Esophagus mucosa (tissue), 1 donor: ENCODE measurements at regions not wholly inside any gene's neighbourhood (a gene's known extent, or its start where the extent isn't known, plus 50 kb on each side); places are given as distances from the start of the nearest gene placed in this dataset.

Experiments used
- ATAC-seq: fragments of 200-7000 bp; cut with Tn5 transposase; one replicate; pipeline ENCODE4 v1.9.1; 2020
- donor health status: DM: yes; HTN: yes; CAD: no.

- no peak for ATAC-seq
Measured at GRCh38 chr13:33373624-33374023, 88.1 kb upstream of the STARD13 start.

- no peak for ATAC-seq
Measured at GRCh38 chr13:33375421-33375820, 89.9 kb upstream of the STARD13 start.

DNA sequence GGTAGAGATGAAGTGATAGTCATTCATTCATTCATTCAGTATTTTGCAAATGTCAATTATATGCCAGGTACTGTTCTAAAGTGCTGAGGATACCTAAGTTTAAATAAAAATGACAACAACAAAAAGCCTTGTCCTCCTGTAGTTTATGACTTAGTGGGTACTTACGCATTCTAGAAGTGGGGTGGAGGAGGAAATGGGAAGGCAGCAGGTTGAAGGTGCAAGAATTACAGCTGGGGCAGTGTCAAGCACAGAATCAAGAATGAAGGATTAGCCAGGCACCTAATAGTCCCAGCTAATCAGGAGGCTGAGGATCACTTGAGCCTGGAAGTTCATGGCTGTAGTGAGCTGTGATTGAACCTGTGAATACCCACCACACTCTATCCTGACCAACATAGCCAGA lies 90.7 kb upstream of the STARD13 start:
- ATAC-seq: no peak

- no peak for ATAC-seq
Measured at GRCh38 chr13:33377411-33377810, 91.9 kb upstream of the STARD13 start.

- ATAC-seq: no peak
Measured at GRCh38 chr13:33377825-33378224, 92.3 kb upstream of the STARD13 start.

DNA sequence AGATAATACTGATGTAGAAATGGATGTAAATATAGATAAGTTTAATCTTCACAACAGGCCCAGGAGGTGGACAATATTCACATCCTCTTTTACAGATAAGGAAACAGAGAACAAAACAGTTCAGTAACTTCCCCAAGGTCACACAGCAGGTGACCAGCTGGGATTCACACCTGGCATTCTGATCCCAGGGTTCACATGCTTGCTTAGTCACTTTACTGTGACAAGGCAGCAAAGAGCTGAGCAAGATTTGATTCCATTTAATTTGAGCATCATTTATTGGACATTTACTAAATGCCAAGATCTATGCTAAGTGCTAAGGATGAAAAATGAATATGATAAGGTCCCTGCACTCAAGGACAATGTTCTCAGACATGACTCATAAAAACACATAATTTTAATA lies 94.1 kb upstream of the STARD13 start:
- no peak for ATAC-seq

GRCh38 chr13:33380487-33381079 lies 95.0 kb upstream of the STARD13 start:
- no peak for ATAC-seq

DNA sequence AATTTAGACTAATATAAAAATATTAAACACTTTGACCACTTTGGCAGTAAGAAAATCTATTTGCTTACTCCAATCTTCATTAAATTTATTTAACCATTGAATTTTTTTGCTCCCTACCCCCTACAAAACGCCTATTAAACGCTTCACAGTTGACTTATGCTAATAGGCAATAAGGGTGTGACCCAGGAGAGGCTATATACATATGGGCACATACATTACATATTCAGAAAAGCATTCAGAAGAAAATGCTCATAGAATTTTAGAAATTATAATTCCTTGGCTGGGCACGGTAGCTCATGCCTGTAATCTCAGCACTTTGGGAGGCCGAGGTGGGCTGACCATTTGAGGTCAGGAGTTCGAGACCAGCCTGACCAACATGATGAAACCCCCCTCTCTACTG lies 95.6 kb upstream of the STARD13 start:
- ATAC-seq: no peak

GRCh38 chr13:33381906-33382305 lies 96.4 kb upstream of the STARD13 start:
- no peak for ATAC-seq

GRCh38 chr13:33383724-33384577 lies 98.4 kb upstream of the STARD13 start:
- ATAC-seq: no peak

DNA sequence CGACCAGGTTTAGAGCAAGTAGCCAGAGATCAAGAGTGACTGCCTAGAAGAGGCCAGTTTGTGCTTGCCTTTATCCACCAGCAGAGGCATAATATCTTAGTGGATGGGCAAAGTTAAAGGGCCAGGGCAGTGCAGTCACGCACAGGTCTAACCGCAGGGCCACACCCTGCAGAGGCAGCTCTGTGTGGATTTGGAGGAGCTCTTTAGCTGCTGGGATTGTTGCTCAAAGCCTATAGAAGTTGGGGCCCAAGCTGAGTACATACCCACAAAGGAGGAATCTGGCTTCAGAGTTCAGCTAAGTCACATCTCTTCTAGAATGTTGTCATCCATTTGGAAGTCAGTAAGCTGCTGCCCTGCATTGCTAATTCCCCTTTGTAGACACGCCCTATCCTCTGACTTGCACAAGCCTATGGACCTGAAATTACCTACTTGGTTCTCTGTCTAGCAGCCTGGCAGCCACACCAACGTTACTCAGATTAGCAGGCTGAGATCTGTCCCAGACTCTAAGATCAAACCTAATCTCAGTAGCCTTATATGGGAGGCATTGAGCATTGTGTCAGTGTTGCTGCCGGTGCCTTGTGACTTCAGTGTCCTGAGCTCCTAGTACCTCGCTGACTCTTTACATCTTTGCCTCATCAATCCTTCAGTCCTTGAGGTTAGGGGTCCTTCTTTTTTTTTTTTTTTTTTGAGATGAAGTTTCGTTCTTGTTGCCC lies 102.9 kb upstream of the STARD13 start:
- peak; percentile 97 for ATAC-seq

- no peak for ATAC-seq
Measured at GRCh38 chr13:33392794-33393405, 107.3 kb upstream of the STARD13 start.

DNA sequence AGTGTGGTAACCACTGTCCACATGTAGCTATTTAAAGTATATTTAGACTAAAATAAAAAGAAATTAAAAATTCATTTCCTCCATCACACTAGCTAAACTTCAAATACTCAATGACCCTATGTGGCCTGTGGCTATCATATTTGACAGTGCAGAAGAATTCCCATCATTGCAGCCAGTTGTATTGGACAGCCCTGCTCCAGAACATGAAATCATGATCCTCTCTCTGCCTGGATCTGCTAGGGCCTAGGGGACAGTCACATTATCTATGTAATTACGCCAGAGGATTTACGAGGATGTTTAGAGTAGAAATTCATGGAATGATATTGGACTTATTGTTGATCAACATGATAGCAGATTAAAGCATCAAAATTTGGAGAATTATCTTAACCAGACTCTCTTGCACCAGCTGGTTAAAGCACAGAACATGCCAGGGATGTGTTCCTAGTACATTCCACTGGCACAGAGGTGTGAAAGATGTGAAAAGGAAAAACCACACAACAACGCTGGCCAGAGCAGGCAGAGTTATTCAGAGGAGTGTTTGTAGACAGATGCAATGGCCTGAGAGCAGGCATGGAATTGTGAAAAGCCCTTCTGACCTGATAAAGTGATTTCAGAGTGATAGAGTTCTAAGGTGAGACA lies 108.9 kb upstream of the STARD13 start:
- no peak for ATAC-seq

- no peak for ATAC-seq
Measured at GRCh38 chr13:33401238-33401637, 115.7 kb upstream of the STARD13 start.

DNA sequence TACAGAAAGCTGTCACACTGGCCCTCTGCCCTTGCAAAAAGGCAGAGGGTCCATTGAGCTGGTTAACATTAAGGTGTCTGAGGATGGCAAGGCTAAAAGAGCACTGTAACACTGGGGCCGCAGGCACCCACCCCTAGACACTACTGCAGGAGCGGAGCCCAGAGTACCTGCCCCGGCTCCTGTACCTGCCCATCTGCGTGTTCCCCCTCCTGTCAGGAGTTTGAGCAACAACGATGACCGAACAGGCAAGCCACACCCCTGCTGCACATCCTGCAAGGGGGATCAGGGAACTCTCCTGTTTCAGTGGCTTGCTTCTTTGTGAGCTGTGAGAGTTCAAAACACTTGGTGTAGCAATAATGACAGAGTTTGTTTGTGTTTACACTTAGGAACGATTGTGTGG lies 117.4 kb upstream of the STARD13 start:
- no peak for ATAC-seq

DNA sequence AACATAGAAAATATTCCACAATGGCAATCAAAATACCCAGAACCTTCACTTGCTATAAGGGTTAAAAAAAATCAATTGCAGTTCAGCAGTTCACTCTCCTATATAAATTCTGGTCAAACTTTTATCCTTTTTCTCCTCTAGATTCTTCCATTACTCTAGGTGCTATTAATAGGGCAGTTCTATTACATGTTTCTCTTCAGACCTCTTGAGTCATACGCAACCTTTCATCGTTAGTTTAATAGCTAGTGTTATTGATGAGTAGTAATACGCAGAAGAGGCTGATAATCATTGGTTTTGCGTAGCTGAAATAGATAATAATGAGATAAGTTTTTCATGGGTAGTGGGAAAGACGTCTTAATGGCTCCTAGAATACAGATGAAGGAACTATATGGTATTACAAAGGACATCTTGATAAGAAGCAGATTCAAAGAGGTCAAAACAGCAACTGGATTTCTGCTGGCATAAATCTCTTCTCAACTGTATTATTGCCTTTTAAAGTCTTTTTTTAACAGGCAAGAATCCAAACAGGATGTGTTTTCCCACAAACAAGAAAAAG lies 118.3 kb upstream of the STARD13 start:
- ATAC-seq: no peak

- ATAC-seq: no peak
Measured at GRCh38 chr13:33405371-33405770, 119.8 kb upstream of the STARD13 start.

- no peak for ATAC-seq
Measured at GRCh38 chr13:33409673-33410510, 124.3 kb upstream of the STARD13 start.

DNA sequence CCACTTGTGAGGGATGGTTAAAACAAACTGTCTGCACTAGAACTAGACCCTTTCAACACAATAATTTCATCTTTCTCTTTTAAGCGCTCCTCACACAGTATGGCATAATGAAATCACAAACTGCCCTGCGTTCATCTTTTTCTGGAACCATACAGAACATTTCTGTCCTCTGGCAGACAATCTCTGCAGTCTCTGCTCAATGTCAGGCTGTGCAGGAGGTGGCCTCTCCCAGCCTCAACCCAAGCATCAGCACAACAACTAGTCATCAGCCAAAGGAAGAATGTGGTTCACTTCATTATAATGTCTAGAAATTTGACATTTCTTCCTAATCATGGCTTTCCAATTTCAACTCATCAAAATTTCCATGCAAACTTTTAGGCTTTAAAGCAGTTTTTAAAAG lies 125.1 kb upstream of the STARD13 start:
- no peak for ATAC-seq

DNA sequence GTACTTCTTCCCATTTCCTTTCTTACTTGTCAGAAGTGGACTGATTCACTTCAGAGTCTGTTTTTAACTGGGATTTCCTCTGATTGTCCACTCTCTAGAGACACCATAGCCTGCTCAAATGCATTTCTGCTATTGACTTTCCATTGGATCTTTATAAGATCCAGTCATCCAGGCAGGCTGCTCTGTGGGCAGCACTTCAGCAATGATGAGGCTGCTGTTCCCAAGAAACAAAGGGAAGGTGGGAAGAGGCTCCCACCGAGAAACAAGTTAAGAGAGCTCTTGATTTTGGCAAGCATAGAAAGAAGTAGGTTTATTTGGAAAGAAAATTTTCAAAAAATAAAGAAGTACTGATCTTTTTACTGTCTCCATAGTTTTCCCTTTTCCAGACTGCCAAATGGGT lies 125.8 kb upstream of the STARD13 start:
- no peak for ATAC-seq

- no peak for ATAC-seq
Measured at GRCh38 chr13:33415822-33416221, 130.3 kb upstream of the STARD13 start.
